Panc1 (cell line): ENCODE measurements at regions not wholly inside any gene's neighbourhood (a gene's known extent, or its start where the extent isn't known, plus 50 kb on each side); places are given as distances from the start of the nearest gene placed in this dataset.

Experiments
- POLR2AphosphoS5 ChIP-seq: IDR thresholded peaks from 2 replicates; pipeline ENCODE4 v1.6.1; 2012; ENCODE audit warnings: mild to moderate bottlenecking, low read depth, low read length, moderate library complexity
- TF ChIP-seq, protein P1 (sequence below): fragments of 450-650 bp; IDR thresholded peaks from 2 replicates; pipeline ENCODE4 v1.5.1; 2017; ENCODE audit warnings: mild to moderate bottlenecking
- TF ChIP-seq, protein P2 (sequence below), 2 experiments: IDR thresholded peaks; 2 replicates each; pipeline ENCODE4 v1.6.1; 2011 to 2012; ENCODE audit warnings: low read depth in 2 of 2, control low read depth in 1 of 2, low read length in 1 of 2, mild to moderate bottlenecking in 1 of 2, moderate library complexity in 1 of 2; ENCODE audit not compliant: insufficient read depth in 1 of 2

DNA sequence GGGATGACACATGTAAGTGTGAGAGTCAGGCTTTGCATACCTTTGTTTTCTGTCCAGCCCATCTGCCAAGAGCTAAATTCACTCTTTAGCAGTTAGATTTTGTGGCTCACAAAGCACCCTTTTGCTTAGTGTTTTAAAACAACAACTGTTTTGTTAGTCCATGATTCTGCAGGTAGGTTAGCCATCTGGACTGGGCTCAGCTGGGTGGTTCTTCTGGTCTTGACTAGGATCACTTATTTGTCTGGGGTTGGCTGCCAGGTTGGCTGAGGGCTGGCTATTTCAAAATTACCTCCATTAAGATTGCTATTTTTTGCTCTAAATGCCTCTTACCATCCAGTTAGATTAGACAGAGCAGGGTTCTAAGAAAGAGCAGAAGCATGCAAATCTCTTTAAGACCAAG, 489.3 kb downstream of the BTBD3 start:
- TF ChIP-seq, protein P1, sequence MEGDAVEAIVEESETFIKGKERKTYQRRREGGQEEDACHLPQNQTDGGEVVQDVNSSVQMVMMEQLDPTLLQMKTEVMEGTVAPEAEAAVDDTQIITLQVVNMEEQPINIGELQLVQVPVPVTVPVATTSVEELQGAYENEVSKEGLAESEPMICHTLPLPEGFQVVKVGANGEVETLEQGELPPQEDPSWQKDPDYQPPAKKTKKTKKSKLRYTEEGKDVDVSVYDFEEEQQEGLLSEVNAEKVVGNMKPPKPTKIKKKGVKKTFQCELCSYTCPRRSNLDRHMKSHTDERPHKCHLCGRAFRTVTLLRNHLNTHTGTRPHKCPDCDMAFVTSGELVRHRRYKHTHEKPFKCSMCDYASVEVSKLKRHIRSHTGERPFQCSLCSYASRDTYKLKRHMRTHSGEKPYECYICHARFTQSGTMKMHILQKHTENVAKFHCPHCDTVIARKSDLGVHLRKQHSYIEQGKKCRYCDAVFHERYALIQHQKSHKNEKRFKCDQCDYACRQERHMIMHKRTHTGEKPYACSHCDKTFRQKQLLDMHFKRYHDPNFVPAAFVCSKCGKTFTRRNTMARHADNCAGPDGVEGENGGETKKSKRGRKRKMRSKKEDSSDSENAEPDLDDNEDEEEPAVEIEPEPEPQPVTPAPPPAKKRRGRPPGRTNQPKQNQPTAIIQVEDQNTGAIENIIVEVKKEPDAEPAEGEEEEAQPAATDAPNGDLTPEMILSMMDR = no peak
- TF ChIP-seq, protein P2, sequence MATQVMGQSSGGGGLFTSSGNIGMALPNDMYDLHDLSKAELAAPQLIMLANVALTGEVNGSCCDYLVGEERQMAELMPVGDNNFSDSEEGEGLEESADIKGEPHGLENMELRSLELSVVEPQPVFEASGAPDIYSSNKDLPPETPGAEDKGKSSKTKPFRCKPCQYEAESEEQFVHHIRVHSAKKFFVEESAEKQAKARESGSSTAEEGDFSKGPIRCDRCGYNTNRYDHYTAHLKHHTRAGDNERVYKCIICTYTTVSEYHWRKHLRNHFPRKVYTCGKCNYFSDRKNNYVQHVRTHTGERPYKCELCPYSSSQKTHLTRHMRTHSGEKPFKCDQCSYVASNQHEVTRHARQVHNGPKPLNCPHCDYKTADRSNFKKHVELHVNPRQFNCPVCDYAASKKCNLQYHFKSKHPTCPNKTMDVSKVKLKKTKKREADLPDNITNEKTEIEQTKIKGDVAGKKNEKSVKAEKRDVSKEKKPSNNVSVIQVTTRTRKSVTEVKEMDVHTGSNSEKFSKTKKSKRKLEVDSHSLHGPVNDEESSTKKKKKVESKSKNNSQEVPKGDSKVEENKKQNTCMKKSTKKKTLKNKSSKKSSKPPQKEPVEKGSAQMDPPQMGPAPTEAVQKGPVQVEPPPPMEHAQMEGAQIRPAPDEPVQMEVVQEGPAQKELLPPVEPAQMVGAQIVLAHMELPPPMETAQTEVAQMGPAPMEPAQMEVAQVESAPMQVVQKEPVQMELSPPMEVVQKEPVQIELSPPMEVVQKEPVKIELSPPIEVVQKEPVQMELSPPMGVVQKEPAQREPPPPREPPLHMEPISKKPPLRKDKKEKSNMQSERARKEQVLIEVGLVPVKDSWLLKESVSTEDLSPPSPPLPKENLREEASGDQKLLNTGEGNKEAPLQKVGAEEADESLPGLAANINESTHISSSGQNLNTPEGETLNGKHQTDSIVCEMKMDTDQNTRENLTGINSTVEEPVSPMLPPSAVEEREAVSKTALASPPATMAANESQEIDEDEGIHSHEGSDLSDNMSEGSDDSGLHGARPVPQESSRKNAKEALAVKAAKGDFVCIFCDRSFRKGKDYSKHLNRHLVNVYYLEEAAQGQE (IDR thresholded peaks at IDR 0.05; ENCODE audit: insufficient read depth in 1 of 2, low read depth in 2 of 2, low read length in 1 of 2) = no peak
- TF ChIP-seq POLR2AphosphoS5 = no peak
